ENCODE measurements at regions not wholly inside any gene's neighbourhood (a gene's known extent, or its start where the extent isn't known, plus 50 kb on each side); places are given as distances from the start of the nearest gene placed in this dataset.
"Not testable (repeated sequence)": the region's sequence is repeated elsewhere in the genome, so short reads cannot be mapped to it uniquely, and the experiment has no call there.

DNA sequence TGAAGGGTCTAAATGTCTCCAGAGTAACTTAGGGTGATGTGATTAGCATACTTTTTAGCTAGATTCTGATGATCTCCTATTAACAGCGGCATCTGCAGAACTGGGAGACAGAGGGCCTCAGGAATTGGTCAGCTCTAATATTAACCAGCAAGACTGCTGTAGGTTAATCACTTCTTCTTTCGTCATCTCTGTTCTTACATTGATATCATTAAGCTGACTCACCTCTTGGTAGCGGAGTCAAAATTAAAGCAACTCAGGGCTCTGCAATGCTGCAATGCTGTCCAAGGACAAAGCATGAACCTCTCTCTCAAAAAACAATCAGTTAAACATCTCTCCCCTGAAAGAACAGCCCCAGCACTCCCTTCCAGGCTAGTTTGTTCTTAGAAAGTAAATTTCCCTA lies 57.5 kb upstream of the TRA2B start:
- ChIA-PET CTCF (interaction anchor here (1.1 to 2.3 kb wide), 8 partner anchors 13 to 622 kb away, joined by 3 to 16 read pairs (median 5); no protein-coding TSS in a partner anchor), POLR2A (no interaction called here)
- H3K4me3 ChIP-seq (ENCODE audit: low read depth, low read length) = no peak overlapping the region
- peak; percentile 53 for DNase-seq (ENCODE audit: low read depth, low spot score)
- TF ChIP-seq, protein P1, sequence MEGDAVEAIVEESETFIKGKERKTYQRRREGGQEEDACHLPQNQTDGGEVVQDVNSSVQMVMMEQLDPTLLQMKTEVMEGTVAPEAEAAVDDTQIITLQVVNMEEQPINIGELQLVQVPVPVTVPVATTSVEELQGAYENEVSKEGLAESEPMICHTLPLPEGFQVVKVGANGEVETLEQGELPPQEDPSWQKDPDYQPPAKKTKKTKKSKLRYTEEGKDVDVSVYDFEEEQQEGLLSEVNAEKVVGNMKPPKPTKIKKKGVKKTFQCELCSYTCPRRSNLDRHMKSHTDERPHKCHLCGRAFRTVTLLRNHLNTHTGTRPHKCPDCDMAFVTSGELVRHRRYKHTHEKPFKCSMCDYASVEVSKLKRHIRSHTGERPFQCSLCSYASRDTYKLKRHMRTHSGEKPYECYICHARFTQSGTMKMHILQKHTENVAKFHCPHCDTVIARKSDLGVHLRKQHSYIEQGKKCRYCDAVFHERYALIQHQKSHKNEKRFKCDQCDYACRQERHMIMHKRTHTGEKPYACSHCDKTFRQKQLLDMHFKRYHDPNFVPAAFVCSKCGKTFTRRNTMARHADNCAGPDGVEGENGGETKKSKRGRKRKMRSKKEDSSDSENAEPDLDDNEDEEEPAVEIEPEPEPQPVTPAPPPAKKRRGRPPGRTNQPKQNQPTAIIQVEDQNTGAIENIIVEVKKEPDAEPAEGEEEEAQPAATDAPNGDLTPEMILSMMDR (IDR thresholded peaks at IDR 0.05; ENCODE audit: insufficient read depth, low read length, missing control alignments) = no peak

DNA sequence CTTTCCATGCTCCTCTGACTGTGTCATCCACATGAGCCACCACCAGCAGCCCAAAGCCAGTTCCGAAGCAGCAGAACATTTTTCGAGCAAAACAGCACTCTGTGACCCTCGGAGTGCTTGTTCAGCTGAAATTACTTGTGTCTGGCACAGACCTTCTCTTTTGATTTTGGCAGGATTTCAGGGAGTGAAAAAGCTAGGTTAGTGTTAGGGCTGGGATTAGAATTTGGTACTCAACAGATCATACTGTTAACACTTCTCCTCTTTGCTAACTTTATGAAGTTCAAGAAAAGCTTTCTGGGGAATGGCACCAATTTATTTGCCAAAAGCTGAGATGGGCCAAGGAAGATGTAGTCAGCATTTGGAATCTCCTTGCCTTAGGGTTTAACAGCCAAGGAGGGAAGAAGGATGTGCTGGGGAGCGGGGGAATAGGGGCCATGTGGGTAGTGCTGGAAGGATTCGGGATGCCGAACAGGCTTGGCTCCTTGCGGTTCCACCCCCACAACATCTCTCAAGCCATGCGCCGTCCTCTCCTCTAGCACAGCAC lies 55.1 kb upstream of the TRA2B start:
- POLR2A ChIA-PET = no interaction called here
- H3K4me3 ChIP-seq (ENCODE audit: low read depth, low read length) = no peak overlapping the region
- TF ChIP-seq, protein P1 (IDR thresholded peaks at IDR 0.05; ENCODE audit: insufficient read depth, low read length, missing control alignments) = no peak
- CTCF ChIA-PET = interaction anchor here (1.0 to 2.3 kb wide), 12 partner anchors 10 to 547 kb away, joined by 3 to 11 read pairs (median 5); no protein-coding TSS in a partner anchor
- DNase-seq (ENCODE audit: low read depth, low spot score) = no peak

DNA sequence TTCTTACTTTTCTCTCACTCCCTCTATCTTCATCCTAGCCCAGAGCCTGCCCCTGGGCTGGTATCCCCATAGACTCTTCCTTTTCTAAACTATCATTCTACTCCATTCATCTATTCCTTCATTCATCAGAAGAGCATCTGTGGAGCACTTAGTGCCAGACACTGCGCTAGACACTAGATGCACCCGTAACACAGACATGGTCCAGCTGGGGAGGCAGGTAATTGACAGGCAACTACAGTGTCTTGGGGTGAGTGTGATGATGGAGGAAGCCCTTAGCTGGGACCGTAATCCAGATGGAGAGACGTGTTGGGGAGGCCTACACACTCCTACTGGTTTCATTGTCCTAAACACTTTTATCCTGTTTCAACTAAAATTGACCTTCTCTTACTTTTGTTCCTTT lies 53.2 kb upstream of the TRA2B start:
- DNase-seq (ENCODE audit: low read depth, low spot score); CTCF ChIA-PET; H3K4me3 ChIP-seq (ENCODE audit: low read depth, low read length); POLR2A ChIA-PET: not testable (repeated sequence)

DNA sequence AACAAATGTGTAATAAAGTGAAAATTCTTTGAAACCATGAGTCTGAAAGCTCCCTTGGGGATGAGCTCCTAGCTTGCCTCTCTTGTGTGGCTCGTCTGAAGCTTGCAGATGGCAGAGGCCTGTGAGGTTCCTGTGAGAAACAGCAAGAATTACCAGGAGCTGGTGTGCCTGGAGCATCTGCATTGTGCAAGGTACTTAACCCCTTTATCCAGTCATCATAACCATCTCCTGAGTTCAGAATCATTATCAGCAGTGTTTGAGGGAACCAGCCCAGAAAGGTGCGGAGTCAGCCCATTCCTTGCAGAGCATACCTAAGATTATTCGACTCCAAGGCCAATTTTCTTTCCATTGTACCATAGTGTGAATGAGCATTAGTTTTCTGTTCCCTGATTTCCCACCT lies 51.7 kb upstream of the TRA2B start:
- H3K4me3 ChIP-seq (ENCODE audit: low read depth, low read length) = no peak overlapping the region
- POLR2A ChIA-PET = no interaction called here
- TF ChIP-seq, protein P1 (IDR thresholded peaks at IDR 0.05; ENCODE audit: insufficient read depth, low read length, missing control alignments) = no peak
- no peak for DNase-seq (ENCODE audit: low read depth, low spot score)
- CTCF ChIA-PET = interaction anchor here (0.9 to 4.0 kb wide), 5 partner anchors 13 to 551 kb away, joined by 3 to 30 read pairs (median 5); no protein-coding TSS in a partner anchor

DNA sequence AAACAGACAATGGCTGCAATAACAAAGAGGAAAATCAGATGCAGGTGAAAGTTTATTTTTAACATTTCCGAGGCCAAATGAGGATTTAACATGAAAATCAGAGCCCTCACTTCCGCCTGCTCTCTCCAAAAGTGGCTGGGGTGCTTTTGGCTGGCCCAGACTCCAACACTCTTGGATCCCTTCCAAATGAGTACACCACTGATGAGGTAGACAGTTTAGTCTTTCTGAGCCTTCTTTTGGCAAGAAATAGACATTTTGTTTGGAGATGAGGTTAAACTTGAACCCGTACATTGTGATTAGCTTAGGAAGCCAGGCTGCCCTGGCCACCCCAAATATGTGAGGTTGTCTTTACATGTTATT lies 51.0 kb upstream of the TRA2B start:
- TF ChIP-seq, protein P1 (IDR thresholded peaks at IDR 0.05; ENCODE audit: insufficient read depth, low read length, missing control alignments) = no peak
- no peak for DNase-seq (ENCODE audit: low read depth, low spot score)
- ChIA-PET POLR2A (no interaction called here), CTCF (interaction anchor here (2.6 to 4.0 kb wide), 2 partner anchors 10 to 289 kb away, joined by 17 to 30 read pairs; no protein-coding TSS in a partner anchor)
- H3K4me3 ChIP-seq (ENCODE audit: low read depth, low read length) = no peak overlapping the region

DNA sequence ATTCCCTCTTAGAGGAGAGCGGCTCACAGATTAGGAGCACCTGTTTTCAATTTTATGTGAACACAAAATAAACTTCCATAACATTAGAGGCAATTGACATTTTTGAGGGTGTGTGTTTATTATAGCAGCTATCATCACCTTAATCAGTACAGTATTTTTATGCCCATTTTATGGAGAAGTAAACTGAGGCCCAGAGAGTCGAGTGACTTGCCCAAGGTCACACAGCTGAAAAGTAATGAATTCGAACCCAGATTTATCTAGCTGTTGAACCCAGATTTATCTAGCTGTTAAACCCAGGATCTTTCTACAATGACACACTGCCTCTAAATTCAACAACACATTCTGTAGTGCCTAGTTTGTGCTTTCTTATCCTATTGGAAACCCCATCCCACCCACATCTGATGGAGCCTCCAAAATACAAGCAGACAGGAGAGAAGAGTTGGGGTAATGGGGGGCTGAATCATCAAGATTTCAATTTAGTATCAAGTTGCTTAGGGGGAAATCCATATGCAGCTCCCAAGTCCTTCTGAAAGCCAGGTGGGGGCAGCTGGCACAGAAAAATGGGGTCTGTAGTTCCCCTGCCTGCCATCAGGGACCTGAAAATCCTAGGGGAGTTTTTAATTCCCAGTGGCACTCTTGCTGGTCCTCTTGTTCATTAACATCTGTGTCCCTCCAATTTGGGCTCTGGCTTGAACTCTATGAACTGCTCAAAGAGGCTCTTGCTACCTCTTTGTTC lies 50.4 kb upstream of the TRA2B start:
- ChIA-PET CTCF (interaction anchor here (0.9 to 4.0 kb wide), 7 partner anchors 10 to 626 kb away, joined by 3 to 30 read pairs (median 7); no protein-coding TSS in a partner anchor), POLR2A (no interaction called here)
- H3K4me3 ChIP-seq (ENCODE audit: low read depth, low read length) = no peak overlapping the region

More for the DNA sequence above, 50.4 kb upstream of the TRA2B start:
- TF ChIP-seq, protein P1 (IDR thresholded peaks at IDR 0.05; ENCODE audit: insufficient read depth, low read length, missing control alignments) = no peak
- no peak for DNase-seq (ENCODE audit: low read depth, low spot score)
